ENCODE measurements at regions not wholly inside any gene's neighbourhood (a gene's known extent, or its start where the extent isn't known, plus 50 kb on each side); places are given as distances from the start of the nearest gene placed in this dataset.

- H3K4me1 Mint-ChIP-seq: no peaks in the 10 kb centered on the region
- no peak for DNase-seq (ENCODE audit: low spot score in 2 of 2, unreplicated experiment in 2 of 2)
- H3K9me3 Mint-ChIP-seq: peaks cover 5% of the 10 kb centered on the region
- no peak overlapping the region for H3K4me3 Mint-ChIP-seq
- no peak for TF ChIP-seq CTCF (IDR thresholded peaks at IDR 0.05; ENCODE audit: unreplicated experiment)
- H3K36me3 Mint-ChIP-seq: no peaks in the 10 kb centered on the region
- no peak overlapping the region for H3K27ac Mint-ChIP-seq
- peaks cover 29% of the 10 kb centered on the region for H3K27me3 Mint-ChIP-seq (ENCODE audit: low read depth)
These were observed 129.5 kb upstream of the PRNP start for GRCh38 chr20:4556781-4557180.

- no peak for TF ChIP-seq CTCF (IDR thresholded peaks at IDR 0.05; ENCODE audit: unreplicated experiment)
- H3K27me3 Mint-ChIP-seq (ENCODE audit: low read depth): peaks cover 24% of the 10 kb centered on the region
- peaks cover 5% of the 10 kb centered on the region for H3K9me3 Mint-ChIP-seq
- H3K36me3 Mint-ChIP-seq: no peaks in the 10 kb centered on the region
- DNase-seq (ENCODE audit: low spot score in 2 of 2, unreplicated experiment in 2 of 2): no peak
- no peaks in the 10 kb centered on the region for H3K4me1 Mint-ChIP-seq
- no peak overlapping the region for H3K4me3 Mint-ChIP-seq
- no peak overlapping the region for H3K27ac Mint-ChIP-seq
These were observed 130.9 kb upstream of the PRNP start for GRCh38 chr20:4555188-4555890.

GRCh38 chr20:4554346-4554745, 131.9 kb upstream of the PRNP start:
- TF ChIP-seq CTCF (IDR thresholded peaks at IDR 0.05; ENCODE audit: unreplicated experiment): no peak
- Mint-ChIP-seq H3K9me3 (peaks cover 5% of the 10 kb centered on the region), H3K27ac (no peak overlapping the region), H3K4me1 (no peaks in the 10 kb centered on the region), H3K27me3 (ENCODE audit: low read depth) (peaks cover 19% of the 10 kb centered on the region), H3K36me3 (no peaks in the 10 kb centered on the region), H3K4me3 (no peak overlapping the region)
- DNase-seq (ENCODE audit: low spot score in 2 of 2, unreplicated experiment in 2 of 2): no peak

GRCh38 chr20:4552075-4552640, 134.1 kb upstream of the PRNP start:
- Mint-ChIP-seq H3K4me1 (no peaks in the 10 kb centered on the region), H3K27ac (no peak overlapping the region), H3K27me3 (ENCODE audit: low read depth) (peaks cover 12% of the 10 kb centered on the region), H3K4me3 (no peak overlapping the region), H3K36me3 (no peaks in the 10 kb centered on the region), H3K9me3 (no peaks in the 10 kb centered on the region)
- no peak for TF ChIP-seq CTCF (IDR thresholded peaks at IDR 0.05; ENCODE audit: unreplicated experiment)
- no peak for DNase-seq (ENCODE audit: low spot score in 2 of 2, unreplicated experiment in 2 of 2)

GRCh38 chr20:4550740-4551139, 135.5 kb upstream of the PRNP start:
- no peaks in the 10 kb centered on the region for H3K36me3 Mint-ChIP-seq
- H3K4me3 Mint-ChIP-seq: no peak overlapping the region
- H3K27ac Mint-ChIP-seq: no peak overlapping the region
- no peak for TF ChIP-seq CTCF (IDR thresholded peaks at IDR 0.05; ENCODE audit: unreplicated experiment)
- peaks cover 15% of the 10 kb centered on the region for H3K27me3 Mint-ChIP-seq (ENCODE audit: low read depth)
- H3K9me3 Mint-ChIP-seq: no peaks in the 10 kb centered on the region
- no peaks in the 10 kb centered on the region for H3K4me1 Mint-ChIP-seq
- DNase-seq (ENCODE audit: low spot score in 2 of 2, unreplicated experiment in 2 of 2): no peak

All from mesothelial cell of epicardium (in vitro differentiated cells).